ENCODE measurements at regions not wholly inside any gene's neighbourhood (a gene's known extent, or its start where the extent isn't known, plus 50 kb on each side); places are given as distances from the start of the nearest gene placed in this dataset.

- TF ChIP-seq, protein P1, sequence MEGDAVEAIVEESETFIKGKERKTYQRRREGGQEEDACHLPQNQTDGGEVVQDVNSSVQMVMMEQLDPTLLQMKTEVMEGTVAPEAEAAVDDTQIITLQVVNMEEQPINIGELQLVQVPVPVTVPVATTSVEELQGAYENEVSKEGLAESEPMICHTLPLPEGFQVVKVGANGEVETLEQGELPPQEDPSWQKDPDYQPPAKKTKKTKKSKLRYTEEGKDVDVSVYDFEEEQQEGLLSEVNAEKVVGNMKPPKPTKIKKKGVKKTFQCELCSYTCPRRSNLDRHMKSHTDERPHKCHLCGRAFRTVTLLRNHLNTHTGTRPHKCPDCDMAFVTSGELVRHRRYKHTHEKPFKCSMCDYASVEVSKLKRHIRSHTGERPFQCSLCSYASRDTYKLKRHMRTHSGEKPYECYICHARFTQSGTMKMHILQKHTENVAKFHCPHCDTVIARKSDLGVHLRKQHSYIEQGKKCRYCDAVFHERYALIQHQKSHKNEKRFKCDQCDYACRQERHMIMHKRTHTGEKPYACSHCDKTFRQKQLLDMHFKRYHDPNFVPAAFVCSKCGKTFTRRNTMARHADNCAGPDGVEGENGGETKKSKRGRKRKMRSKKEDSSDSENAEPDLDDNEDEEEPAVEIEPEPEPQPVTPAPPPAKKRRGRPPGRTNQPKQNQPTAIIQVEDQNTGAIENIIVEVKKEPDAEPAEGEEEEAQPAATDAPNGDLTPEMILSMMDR (IDR thresholded peaks at IDR 0.05; ENCODE audit: low read depth, low read length) = no peak
- TF ChIP-seq MYC (IDR thresholded peaks at IDR 0.05; ENCODE audit: low read depth, low read length) = no peak
Measured at GRCh38 chr12:131239384-131240094, 285.8 kb downstream of the ADGRD1 start.

All from NB4 (cell line).